H1 (cell line): ENCODE measurements at regions not wholly inside any gene's neighbourhood (a gene's known extent, or its start where the extent isn't known, plus 50 kb on each side); places are given as distances from the start of the nearest gene placed in this dataset.

Experiments used
- CBX8 ChIP-seq: fragments of 300-800, 300-1000 bp; sonication (generic); IDR thresholded peaks from 2 replicates; pipeline ENCODE4 v1.7.1; 2016; ENCODE audit warnings: low read depth, low read length, borderline replicate concordance
- MAX ChIP-seq: IDR thresholded peaks from 2 replicates; pipeline ENCODE4 v1.6.1; 2012; ENCODE audit warnings: inconsistent platforms
- RNF2 ChIP-seq: fragments of 200-900, 300-1000 bp; sonication (generic); IDR thresholded peaks from 2 replicates; pipeline ENCODE4 v1.7.1; 2016; ENCODE audit warnings: borderline replicate concordance, low read depth, mild to moderate bottlenecking, antibody characterized with exemption, low read length; ENCODE audit not compliant: poor library complexity, severe bottlenecking; ENCODE audit errors: missing control alignments
- SAP30 ChIP-seq: fragments of 300-600 bp; sonication (generic); IDR thresholded peaks from 2 replicates; pipeline ENCODE4 v1.7.1; 2012; ENCODE audit warnings: low read length, moderate library complexity, mild to moderate bottlenecking, inconsistent platforms; ENCODE audit not compliant: insufficient read depth, insufficient replicate concordance

- TF ChIP-seq RNF2 (no peak), SAP30 (no peak), MAX (no peak), CBX8 (no peak)
Measured at GRCh38 chr10:65201491-65201890, 1680.3 kb downstream of the REEP3 start (continued).
